Spleen (tissue), 7 donors: ENCODE measurements at regions not wholly inside any gene's neighbourhood (a gene's known extent, or its start where the extent isn't known, plus 50 kb on each side); places are given as distances from the start of the nearest gene placed in this dataset.

Experiments
- POLR2A ChIP-seq, 3 donors: fragments of 450-650 bp; IDR thresholded peaks; one replicate each; pipeline ENCODE4 v1.5.1; 2017; ENCODE audit warnings: antibody characterized with exemption in 3 of 3, mild to moderate bottlenecking in 1 of 3
- POLR2AphosphoS5 ChIP-seq, 3 donors: sonication (generic); formaldehyde crosslinking; IDR thresholded peaks; one replicate each; pipeline ENCODE4 v1.5.1; 2017; ENCODE audit warnings: antibody characterized with exemption in 3 of 3
- TF ChIP-seq, protein P1 (sequence below), 11 experiments: fragments of 200-600 bp in 7 of 11; fragments of 450-650 bp in 4 of 11; sonication (generic) in 4 of 11; IDR thresholded peaks in 8 of 11; conservative IDR thresholded peaks in 3 of 11; 1 replicate in 7 of 11; 2 replicates in 4 of 11; pipeline versions ENCODE4 v1.4.0 to v1.8.0; 2016 to 2021; ENCODE audit warnings: antibody characterized with exemption in 11 of 11, inconsistent platforms in 4 of 11, mild to moderate bottlenecking in 1 of 11
- donor health status: DM: no; HTN: no; CAD: no; lungs with moderate emphysema.
- donor health status: DM: no; HTN: no; CAD: no.
- donor health status: DM: no; HTN: no; CAD: no.

DNA sequence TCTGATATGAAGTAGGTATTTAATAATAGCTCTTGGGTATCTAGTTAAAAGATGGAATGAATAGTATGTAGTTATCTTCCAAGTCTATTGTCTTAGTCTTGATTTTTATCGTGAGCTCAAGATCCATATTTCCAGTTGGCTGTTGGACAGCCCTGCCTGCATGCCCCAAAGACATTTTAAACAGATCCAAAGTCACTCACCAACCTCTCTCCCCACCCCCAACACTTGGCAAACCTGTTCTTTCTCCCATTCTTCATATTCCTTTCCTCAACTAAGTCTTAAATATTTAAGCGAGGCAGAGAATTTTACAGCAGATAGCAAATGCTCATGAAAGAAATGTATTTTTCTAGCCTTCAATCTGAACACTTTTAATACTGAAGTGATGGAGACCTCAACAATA lies 80.7 kb upstream of the PALS2 start:
- TF ChIP-seq, protein P1, sequence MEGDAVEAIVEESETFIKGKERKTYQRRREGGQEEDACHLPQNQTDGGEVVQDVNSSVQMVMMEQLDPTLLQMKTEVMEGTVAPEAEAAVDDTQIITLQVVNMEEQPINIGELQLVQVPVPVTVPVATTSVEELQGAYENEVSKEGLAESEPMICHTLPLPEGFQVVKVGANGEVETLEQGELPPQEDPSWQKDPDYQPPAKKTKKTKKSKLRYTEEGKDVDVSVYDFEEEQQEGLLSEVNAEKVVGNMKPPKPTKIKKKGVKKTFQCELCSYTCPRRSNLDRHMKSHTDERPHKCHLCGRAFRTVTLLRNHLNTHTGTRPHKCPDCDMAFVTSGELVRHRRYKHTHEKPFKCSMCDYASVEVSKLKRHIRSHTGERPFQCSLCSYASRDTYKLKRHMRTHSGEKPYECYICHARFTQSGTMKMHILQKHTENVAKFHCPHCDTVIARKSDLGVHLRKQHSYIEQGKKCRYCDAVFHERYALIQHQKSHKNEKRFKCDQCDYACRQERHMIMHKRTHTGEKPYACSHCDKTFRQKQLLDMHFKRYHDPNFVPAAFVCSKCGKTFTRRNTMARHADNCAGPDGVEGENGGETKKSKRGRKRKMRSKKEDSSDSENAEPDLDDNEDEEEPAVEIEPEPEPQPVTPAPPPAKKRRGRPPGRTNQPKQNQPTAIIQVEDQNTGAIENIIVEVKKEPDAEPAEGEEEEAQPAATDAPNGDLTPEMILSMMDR (IDR thresholded peaks at IDR 0.05 in 8 of 11, conservative IDR thresholded peaks at IDR 0.05 in 3 of 11) = no peak
- TF ChIP-seq POLR2A (IDR thresholded peaks at IDR 0.05) = no peak
- TF ChIP-seq POLR2AphosphoS5 (IDR thresholded peaks at IDR 0.05) = no peak
